GM12874 (cell line): ENCODE measurements at regions not wholly inside any gene's neighbourhood (a gene's known extent, or its start where the extent isn't known, plus 50 kb on each side); places are given as distances from the start of the nearest gene placed in this dataset.

Source experiments
- TF ChIP-seq, protein P1 (sequence below): IDR thresholded peaks from 2 replicates; pipeline ENCODE4 v1.5.1; 2011; ENCODE audit warnings: low read depth, mild to moderate bottlenecking, control low read depth, low read length, moderate library complexity; ENCODE audit not compliant: insufficient read depth

DNA sequence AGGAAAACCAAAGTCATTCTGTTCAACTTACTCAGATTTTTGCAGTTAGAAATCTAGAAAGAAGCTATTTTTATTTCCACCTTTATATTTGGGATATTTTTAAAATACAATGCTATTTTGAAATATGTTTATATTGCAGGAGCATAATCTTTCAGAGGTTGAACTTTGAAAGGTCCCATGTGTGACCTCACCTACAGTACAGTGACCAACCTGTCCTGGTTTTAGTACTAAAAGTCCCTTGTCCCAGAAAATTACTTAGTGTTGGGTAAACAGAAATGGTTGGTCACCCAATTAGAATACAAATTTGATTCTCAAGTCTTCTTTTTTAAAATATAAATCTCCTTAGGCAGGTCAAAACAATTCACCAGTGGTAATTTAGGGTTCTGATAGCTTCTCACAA is 141.6 kb upstream of the FRMD4B start:
- TF ChIP-seq, protein P1, sequence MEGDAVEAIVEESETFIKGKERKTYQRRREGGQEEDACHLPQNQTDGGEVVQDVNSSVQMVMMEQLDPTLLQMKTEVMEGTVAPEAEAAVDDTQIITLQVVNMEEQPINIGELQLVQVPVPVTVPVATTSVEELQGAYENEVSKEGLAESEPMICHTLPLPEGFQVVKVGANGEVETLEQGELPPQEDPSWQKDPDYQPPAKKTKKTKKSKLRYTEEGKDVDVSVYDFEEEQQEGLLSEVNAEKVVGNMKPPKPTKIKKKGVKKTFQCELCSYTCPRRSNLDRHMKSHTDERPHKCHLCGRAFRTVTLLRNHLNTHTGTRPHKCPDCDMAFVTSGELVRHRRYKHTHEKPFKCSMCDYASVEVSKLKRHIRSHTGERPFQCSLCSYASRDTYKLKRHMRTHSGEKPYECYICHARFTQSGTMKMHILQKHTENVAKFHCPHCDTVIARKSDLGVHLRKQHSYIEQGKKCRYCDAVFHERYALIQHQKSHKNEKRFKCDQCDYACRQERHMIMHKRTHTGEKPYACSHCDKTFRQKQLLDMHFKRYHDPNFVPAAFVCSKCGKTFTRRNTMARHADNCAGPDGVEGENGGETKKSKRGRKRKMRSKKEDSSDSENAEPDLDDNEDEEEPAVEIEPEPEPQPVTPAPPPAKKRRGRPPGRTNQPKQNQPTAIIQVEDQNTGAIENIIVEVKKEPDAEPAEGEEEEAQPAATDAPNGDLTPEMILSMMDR, result no peak

DNA sequence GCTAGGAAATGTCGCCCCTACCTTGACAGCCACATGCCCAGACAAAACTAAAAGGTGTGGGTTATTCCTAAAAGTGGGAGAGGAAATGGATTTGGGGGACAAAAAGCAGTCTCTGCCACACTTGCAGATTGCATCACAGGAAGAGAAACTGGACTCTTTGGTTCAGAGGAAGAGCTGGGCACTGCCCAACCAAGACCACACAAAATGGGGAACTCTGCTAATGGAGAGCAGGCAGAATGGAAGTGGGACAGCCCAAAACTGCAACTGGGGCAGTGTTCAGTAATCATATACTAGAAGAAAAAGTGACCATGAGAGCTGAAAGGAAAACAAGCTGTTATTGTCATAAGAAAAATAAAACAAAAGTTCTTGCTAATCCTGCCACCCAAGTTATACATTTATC is 138.9 kb upstream of the FRMD4B start:
- TF ChIP-seq, protein P1, result no peak

- TF ChIP-seq, protein P1, result no peak
Measured at GRCh38 chr3:69521286-69521685, 135.4 kb upstream of the FRMD4B start.

DNA sequence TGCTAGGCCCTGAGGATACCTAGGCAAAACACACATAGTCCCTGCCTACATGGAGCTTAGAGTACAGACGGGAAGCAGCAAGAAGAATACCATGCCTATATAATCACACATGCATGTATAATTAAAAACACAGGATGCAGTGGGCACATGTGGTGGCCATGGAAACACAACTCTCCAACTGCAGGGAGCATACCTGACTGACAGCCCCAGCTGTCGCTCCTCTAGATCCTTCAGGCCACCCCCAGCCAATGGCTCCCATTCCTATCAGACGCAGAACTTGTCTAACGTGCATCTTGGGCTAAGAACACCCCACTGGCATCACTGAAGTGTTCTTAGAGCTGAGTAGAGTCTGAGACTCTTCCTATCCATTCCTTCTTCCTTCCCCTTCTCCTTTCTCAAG is 125.5 kb upstream of the FRMD4B start:
- TF ChIP-seq, protein P1, result no peak

GRCh38 chr3:69510481-69511030 is 124.7 kb upstream of the FRMD4B start:
- TF ChIP-seq, protein P1, result no peak

- TF ChIP-seq, protein P1, result no peak
Measured at GRCh38 chr3:69509288-69509687, 123.4 kb upstream of the FRMD4B start.

DNA sequence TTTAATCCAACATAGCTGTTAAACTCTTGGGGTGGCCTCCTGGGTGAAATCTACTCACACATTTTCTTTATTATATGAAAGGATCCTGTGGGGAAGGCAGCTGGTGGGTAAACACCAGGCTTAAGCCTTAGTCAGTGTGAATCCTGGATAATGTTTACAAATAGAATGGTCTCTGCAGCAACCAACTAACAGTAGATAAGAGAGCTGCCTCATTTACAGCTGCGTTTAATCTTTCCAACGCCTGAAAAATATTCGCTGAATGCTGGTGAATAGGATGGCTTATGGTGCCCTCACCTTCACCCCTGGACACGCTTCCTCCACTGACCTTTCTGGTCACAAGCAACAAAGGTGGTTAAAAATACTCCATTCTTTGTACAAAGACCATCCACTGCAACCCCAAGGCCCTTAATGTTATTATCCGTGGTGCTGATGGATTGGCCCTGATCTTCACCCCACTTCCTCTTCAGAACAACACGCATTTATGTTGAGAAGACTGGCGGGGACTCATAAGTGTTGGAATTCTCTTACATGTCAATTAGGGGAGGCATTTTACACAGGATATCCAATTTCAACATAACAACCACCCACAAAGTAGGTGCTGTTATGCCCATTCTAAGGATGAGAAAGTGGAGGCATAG is 120.0 kb upstream of the FRMD4B start:
- TF ChIP-seq, protein P1, result no peak
